ENCODE measurements at regions not wholly inside any gene's neighbourhood (a gene's known extent, or its start where the extent isn't known, plus 50 kb on each side); places are given as distances from the start of the nearest gene placed in this dataset.
"Not testable (repeated sequence)": the region's sequence is repeated elsewhere in the genome, so short reads cannot be mapped to it uniquely, and the experiment has no call there.

DNA sequence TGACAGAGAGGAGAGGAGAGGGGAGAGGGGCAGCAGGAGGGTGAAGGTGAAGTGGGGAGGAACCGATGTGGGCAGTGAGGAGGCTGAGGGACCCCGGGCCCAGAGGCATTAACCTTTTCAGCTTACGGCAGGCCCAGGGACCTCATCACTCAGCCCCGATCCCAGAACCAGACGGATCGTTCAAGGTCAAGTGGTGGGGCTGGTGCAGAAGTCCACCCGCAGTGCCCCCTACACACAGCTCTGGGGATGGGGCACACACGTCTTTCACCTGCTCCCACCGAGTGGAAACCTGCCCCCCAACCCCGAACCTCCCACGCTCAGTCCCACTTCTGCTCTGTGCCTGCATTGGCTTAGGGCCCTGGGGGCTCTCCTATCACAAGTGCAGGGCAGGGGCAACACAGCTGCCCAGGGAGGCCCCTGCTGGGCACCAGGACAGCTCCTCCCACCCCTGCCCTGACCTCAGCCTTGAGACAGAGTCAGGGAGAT, 81.9 kb upstream of the GOLGA6L4 start:
- DNase-seq (ENCODE audit: low spot score), result not testable (repeated sequence)

DNA sequence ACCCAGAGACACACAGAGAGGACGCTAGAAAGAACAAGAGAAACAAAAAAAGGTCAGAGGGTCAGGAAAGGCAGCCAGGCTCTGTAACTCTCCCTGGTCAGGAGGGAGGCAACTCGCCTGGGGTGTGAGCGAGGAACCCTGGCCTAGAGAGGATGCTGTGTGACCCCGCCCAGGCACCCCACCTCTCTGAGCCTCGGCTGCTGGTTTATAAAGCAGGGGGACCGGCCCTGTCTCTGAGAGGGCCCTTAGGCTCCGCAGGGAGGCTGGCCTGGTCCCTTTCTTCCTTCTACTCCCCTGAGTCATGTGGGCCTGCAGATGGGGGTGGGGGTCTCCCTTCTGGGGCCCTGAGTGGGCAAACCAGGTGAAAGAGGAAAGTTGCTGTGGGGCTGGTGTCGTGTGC, 81.3 kb upstream of the GOLGA6L4 start:
- not testable (repeated sequence) for DNase-seq (ENCODE audit: low spot score)

- DNase-seq (ENCODE audit: low spot score), result not testable (repeated sequence)
Observed at GRCh38 chr15:84154787-84155186, 80.8 kb upstream of the GOLGA6L4 start.

GRCh38 chr15:84155792-84156587, 79.6 kb upstream of the GOLGA6L4 start:
- DNase-seq (ENCODE audit: low spot score), result not testable (repeated sequence)

DNA sequence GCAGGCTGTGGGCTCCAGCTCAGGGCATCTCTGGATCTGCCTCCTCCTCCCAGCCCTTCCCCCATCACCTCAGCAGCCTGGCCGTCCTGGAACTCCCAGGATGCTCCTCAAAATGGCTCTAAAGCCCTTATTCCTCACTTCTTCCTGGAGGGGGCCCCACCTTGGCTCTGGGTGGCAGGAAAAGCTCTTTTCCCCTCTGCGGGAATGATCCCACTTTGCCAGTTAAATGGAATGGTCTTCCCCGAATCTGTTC, 79.1 kb upstream of the GOLGA6L4 start:
- not testable (repeated sequence) for DNase-seq (ENCODE audit: low spot score)

DNA sequence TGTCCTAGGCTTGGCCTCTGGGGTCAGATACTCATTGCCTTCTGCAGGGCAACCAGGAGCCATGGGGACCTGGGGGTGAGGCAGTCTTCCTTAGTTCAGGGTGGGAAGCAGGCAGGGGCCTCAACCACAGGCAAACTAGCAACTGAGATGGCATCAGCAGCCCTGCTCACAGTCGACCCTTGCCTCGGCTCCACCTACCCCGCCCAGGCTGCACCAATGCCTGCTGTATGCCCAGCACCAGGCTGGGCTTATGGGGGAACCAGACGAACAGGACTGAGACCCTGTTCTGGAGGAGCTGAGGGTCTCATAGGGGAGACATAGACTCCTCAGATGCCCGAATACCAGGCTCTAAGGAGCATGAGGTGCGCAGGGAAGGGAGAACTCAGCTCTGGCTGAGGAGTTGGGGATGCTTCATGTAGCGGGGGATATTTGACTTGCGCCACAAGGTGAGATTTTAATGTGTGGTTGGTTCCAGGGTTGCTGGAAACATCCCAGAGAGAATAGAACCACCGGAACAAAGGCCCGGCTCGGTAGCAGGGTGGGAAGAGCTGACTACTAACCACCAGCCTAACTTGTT, 78.4 kb upstream of the GOLGA6L4 start:
- not testable (repeated sequence) for DNase-seq (ENCODE audit: low spot score)

DNA sequence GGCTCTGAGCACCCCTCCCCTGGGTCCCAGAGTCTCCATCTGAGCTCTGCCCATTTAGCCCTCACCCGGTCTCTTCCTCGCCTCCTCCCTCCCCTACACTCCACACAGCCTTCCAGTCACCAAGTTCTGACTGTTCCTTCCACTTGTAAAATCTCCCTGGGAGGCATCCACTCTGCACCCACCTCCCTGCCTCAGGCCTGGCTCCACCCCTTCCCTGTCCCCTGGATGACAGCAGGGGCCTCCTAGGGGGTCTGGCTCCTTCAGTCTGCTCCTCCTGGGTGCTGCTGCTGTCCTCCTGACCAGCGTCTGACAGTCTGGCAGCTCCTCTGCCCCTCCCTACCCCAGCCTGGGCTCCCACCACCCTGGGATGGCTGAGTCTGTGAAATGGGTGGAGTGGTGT, 77.7 kb upstream of the GOLGA6L4 start:
- DNase-seq (ENCODE audit: low spot score), result not testable (repeated sequence)

DNA sequence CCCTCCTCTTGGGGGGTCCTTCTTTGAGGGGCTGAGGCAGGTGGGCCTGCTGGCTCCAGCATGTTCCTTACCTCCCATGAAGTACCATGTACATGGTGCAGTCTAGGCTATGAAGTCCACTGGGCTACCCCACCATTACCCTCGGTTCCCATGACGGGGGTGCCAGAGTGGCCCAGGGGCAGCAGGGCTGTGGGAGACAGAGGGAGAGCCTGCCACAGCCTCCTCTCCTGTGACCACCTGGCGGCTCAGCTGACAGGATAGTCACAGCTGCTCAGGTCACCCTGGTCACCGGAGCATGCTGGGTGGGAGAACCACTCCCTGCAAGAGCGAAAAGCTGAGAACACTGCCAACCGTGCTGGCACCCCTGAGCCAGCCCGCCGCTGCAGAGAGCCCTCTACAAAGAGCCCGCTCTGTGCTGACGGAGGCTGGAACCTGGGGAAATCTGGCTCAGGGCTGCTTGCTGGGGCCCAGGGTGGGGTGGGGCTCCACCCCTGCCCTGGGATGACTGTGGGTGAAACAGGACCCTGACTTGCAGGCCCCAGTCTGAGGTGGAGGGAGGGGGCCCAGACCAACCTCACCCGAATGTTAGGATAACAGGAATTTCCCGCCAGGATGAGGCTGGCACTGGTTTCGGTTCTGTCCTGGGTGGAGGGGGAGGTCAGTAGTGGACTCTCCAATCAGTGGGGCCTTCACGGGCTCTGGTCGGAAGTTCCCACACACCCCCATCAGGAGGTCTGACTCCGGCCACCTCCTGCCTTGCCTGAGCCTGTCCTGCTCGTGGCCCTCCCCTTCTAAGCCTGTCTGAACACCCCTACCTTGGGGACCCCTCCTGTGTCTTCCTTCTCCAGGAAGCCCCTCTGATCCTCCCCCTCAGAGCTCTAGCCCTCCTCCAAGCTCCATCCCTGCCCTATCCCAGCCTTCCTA, 76.0 kb upstream of the GOLGA6L4 start:
- not testable (repeated sequence) for DNase-seq (ENCODE audit: low spot score)

DNA sequence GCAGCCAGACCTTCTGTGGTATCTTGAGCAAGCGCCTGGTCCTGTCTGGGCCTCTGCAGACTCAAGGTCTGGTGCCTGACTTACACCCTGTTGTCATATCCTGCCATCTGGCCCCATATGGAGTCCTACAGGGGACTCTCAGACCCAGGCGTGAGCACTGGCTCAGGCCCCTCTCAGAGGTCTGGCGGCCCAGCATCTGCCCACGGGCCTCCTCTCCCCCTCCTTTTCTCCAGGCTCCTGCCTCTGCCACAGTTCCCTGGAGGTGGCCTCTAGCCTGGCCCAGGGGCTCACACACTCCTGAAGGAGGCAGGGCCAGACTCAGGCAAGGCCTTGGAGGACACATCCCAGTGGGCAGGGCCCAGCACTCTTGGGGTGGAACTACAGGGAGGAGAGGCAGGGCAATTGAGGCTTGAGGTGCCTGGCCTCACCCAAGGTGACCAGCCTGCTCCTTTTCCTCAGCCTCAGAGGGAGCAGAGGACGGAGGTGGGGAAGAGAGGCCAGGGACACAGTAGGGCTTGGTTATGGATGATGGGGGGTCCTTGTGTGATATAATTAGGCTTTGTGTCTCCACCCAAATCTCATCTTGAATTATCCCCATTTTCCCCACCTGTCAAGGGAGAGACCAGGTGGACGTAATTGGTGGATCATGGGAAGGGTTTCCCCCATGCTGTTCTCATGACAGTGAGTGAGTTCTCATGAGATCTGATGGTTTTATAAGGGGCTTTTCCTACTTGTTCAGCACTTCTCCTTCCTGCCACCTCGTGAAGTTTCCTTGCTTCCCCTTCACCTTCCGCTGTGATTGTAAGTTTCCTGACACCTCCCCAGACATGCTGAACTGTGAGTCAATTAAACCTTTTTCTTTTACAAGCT, 70.9 kb upstream of the GOLGA6L4 start:
- not testable (repeated sequence) for DNase-seq (ENCODE audit: low spot score)

DNA sequence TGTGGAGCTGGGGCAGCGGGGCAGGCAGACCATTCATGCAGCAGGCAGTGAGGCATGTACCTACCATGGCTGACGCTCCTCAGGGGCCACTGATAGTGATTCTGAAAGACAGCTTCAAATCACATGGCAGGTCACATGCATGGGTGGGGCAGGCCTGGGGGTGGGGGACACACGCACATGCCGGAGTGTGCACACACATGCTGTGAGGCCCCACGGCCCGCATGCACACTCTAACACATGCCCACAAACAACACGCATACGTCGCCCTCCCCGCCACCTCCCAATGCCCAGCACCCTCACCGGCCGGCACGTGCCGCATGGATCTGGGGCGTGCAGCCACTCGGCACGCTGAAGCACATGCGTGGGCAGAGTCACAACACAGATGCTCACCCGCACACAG, 65.5 kb upstream of the GOLGA6L4 start:
- DNase-seq (ENCODE audit: low spot score), result not testable (repeated sequence)

DNA sequence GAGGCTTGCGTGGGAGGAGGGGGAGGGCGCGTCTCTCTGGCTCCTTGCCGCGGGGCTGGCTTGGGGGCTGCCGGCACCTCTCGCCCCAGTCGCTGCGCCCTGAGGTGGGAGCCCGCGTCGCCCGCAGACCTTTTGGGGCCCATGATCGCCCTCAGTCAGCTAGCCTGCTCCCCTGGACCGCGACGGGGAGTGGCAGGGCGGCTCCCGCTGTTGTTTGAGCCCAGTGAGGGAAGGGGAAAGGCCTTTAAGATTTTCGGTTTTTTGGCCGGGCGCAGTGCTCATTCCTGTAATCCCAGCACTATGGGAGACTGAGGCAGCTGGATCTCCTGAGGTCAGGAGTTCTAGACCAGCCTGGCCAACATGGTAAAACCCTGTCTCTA, 62.4 kb upstream of the GOLGA6L4 start:
- DNase-seq (ENCODE audit: low spot score), result not testable (repeated sequence)
